CD4-positive, alpha-beta T cell (primary cell): ENCODE measurements at regions not wholly inside any gene's neighbourhood (a gene's known extent, or its start where the extent isn't known, plus 50 kb on each side); places are given as distances from the start of the nearest gene placed in this dataset.

Source experiments
- ATAC-seq: fragments of 200-7000 bp; cut with Tn5 transposase; one replicate; pipeline ENCODE4 v1.10.0; 2022; ENCODE audit warnings: mild to moderate bottlenecking; ENCODE audit not compliant: poor library complexity
- CTCF ChIA-PET: fragments of 350-600 bp; sonication (Branson Sonifier 250); formaldehyde crosslinking; loops from one replicate; lab custom pipeline; 2021; ENCODE audit warnings: antibody characterized with exemption, inconsistent platforms; lab: Charles Lee
- POLR2A ChIA-PET: fragments of 350-600 bp; sonication (Branson Sonifier 250); formaldehyde crosslinking; loops from one replicate; lab custom pipeline; 2021; ENCODE audit warnings: antibody characterized with exemption, inconsistent platforms; lab: Charles Lee
- DNase-seq, 14 experiments: peaks; one replicate each; pipeline ENCODE4 v3.0.0-alpha.2; 2013 to 2020; ENCODE audit warnings: mixed read lengths in 2 of 14
- H3K27ac ChIP-seq, 2 donors: one replicate each; pipeline versions ENCODE4 v1.5.1 to v1.7.0; 2013; ENCODE audit warnings: low read length in 2 of 2, low read depth in 1 of 2, mild to moderate bottlenecking in 1 of 2
- H3K27me3 ChIP-seq, 2 experiments: 1 replicate in 1 of 2; 2 replicates in 1 of 2; pipeline versions ENCODE4 v1.6.1 to v1.7.0; 2013; ENCODE audit warnings: low read length in 2 of 2, control low read depth in 1 of 2, mild to moderate bottlenecking in 1 of 2, moderate library complexity in 1 of 2; ENCODE audit not compliant: insufficient read depth in 2 of 2, control insufficient read depth in 1 of 2
- H3K36me3 ChIP-seq: one replicate; pipeline ENCODE4 v1.6.1; 2013; ENCODE audit warnings: low read length, control low read depth; ENCODE audit not compliant: insufficient read depth
- H3K4me1 ChIP-seq: one replicate; pipeline ENCODE4 v1.6.1; 2013; ENCODE audit warnings: low read length, control low read depth; ENCODE audit not compliant: insufficient read depth
- H3K4me3 ChIP-seq: one replicate; pipeline ENCODE4 v1.5.1; 2013; ENCODE audit warnings: mild to moderate bottlenecking, low read length, moderate library complexity
- H3K9me3 ChIP-seq, 2 experiments: 1 replicate in 1 of 2; 2 replicates in 1 of 2; pipeline versions ENCODE4 v1.6.1 to v1.7.0; 2013; ENCODE audit warnings: low read length in 2 of 2, mild to moderate bottlenecking in 2 of 2, control low read depth in 1 of 2, moderate library complexity in 1 of 2; ENCODE audit not compliant: control insufficient read depth in 1 of 2, insufficient read depth in 1 of 2
- H3K27ac Mint-ChIP-seq: one replicate; pipeline ENCODE4 v1.8.0; 2020; ENCODE audit warnings: mixed read lengths
- H3K27me3 Mint-ChIP-seq: one replicate; pipeline ENCODE4 v1.8.0; 2021; ENCODE audit warnings: mixed read lengths
- H3K36me3 Mint-ChIP-seq: one replicate; pipeline ENCODE4 v1.8.0; 2021; ENCODE audit warnings: low read depth, mixed read lengths
- H3K4me1 Mint-ChIP-seq: one replicate; pipeline ENCODE4 v1.8.0; 2021; ENCODE audit warnings: low read depth, mixed read lengths
- H3K4me3 Mint-ChIP-seq: one replicate; pipeline ENCODE4 v1.8.0; 2020; ENCODE audit warnings: mild to moderate bottlenecking, mixed read lengths
- H3K9me3 Mint-ChIP-seq: one replicate; pipeline ENCODE4 v1.8.0; 2020; ENCODE audit warnings: mixed read lengths
- CTCF ChIP-seq: fragments of 200-600 bp; IDR thresholded peaks from one replicate; pipeline ENCODE4 v1.8.0; 2022; ENCODE audit warnings: antibody characterized with exemption, mild to moderate bottlenecking
- intact Hi-C, 2 experiments: fragments of 100-400 bp; cut with DNase I in 1 of 2; cut with micrococcal nuclease in 1 of 2; formaldehyde crosslinking; loops; one replicate each; pipeline versions ENCODE4 v1.15.1 to v1.9.0; 2023 to 2025; cut with DNase I, micrococcal nuclease

- Histone ChIP-seq H3K36me3 (no peaks in the 10 kb centered on the region), H3K27me3 (no peaks in the 10 kb centered on the region), H3K4me1 (no peaks in the 10 kb centered on the region), H3K4me3 (no peak overlapping the region), H3K9me3 (peaks cover 0 to 3% of the 10 kb centered on the region in 2 experiments), H3K27ac (no peak overlapping the region)
- intact Hi-C loops: no loop called here
- no peak for TF ChIP-seq CTCF
- no peaks in the 10 kb centered on the region for H3K36me3 Mint-ChIP-seq
- DNase-seq (no peak), ATAC-seq (no peak)
- H3K4me3 Mint-ChIP-seq: no peak overlapping the region
- no peak overlapping the region for H3K27ac Mint-ChIP-seq
- no peaks in the 10 kb centered on the region for H3K27me3 Mint-ChIP-seq
- ChIA-PET CTCF (no interaction called here), POLR2A (no interaction called here)
- H3K9me3 Mint-ChIP-seq: peaks cover 9% of the 10 kb centered on the region
- H3K4me1 Mint-ChIP-seq: no peaks in the 10 kb centered on the region
Measured at GRCh38 chr9:13750061-13750460, 470.6 kb upstream of the MPDZ start.

- ChIA-PET CTCF (interaction anchor here (0.9 kb wide), 1 partner anchor 13 kb away, joined by 3 read pairs; no protein-coding TSS in a partner anchor), POLR2A (no interaction called here)
- Mint-ChIP-seq H3K4me1 (no peaks in the 10 kb centered on the region), H3K27ac (no peak overlapping the region), H3K9me3 (peaks cover 10% of the 10 kb centered on the region), H3K36me3 (no peaks in the 10 kb centered on the region), H3K4me3 (no peak overlapping the region), H3K27me3 (no peaks in the 10 kb centered on the region)
- TF ChIP-seq CTCF: no peak
- no peak overlapping the region for H3K27ac ChIP-seq
- H3K4me1 ChIP-seq: no peaks in the 10 kb centered on the region
- H3K4me3 ChIP-seq: no peak overlapping the region
- no peaks in the 10 kb centered on the region for H3K36me3 ChIP-seq
- no peaks in the 10 kb centered on the region for H3K27me3 ChIP-seq
- intact Hi-C loops: no loop called here
- DNase-seq (no peak), ATAC-seq (no peak)
- peaks cover 0 to 8% of the 10 kb centered on the region in 2 experiments for H3K9me3 ChIP-seq
Measured at GRCh38 chr9:13746876-13747275, 467.4 kb upstream of the MPDZ start.

GRCh38 chr9:13744261-13744901, 464.9 kb upstream of the MPDZ start:
- Histone ChIP-seq H3K4me1 (no peaks in the 10 kb centered on the region), H3K9me3 (peaks cover 0 to 8% of the 10 kb centered on the region in 2 experiments), H3K4me3 (no peak overlapping the region), H3K27ac (no peak overlapping the region), H3K27me3 (no peaks in the 10 kb centered on the region), H3K36me3 (no peaks in the 10 kb centered on the region)
- H3K27me3 Mint-ChIP-seq: no peaks in the 10 kb centered on the region
- TF ChIP-seq CTCF: no peak
- H3K4me3 Mint-ChIP-seq: no peak overlapping the region
- peaks cover 7% of the 10 kb centered on the region for H3K9me3 Mint-ChIP-seq
- H3K27ac Mint-ChIP-seq: no peak overlapping the region
- no peak for ATAC-seq
- no peaks in the 10 kb centered on the region for H3K36me3 Mint-ChIP-seq
- CTCF ChIA-PET: no interaction called here
- POLR2A ChIA-PET: no interaction called here
- H3K4me1 Mint-ChIP-seq: no peaks in the 10 kb centered on the region
- DNase-seq: no peak
- intact Hi-C loops: no loop called here
